Neural cell (in vitro differentiated cells): ENCODE measurements at regions not wholly inside any gene's neighbourhood (a gene's known extent, or its start where the extent isn't known, plus 50 kb on each side); places are given as distances from the start of the nearest gene placed in this dataset.

ENCODE experiments used
- H2AFZ ChIP-seq: fragments of 200-600, 300-800 bp; sonication (generic), shearing (Covaris generic); 2 replicates; pipeline ENCODE4 v1.6.0; 2014; ENCODE audit warnings: low read depth, mild to moderate bottlenecking, antibody characterized with exemption, low read length, moderate library complexity
- H3F3A ChIP-seq: fragments of 200-600 bp; shearing (Covaris generic); 2 replicates; pipeline ENCODE4 v1.6.1; 2016; ENCODE audit warnings: mild to moderate bottlenecking, moderate library complexity, mixed read lengths, antibody characterized with exemption, low read length; ENCODE audit not compliant: insufficient read depth, poor library complexity, severe bottlenecking
- H3K27ac ChIP-seq: fragments of 200-600, 300-800 bp; sonication (generic), shearing (Covaris generic); 2 replicates; pipeline ENCODE4 v1.5.1; 2014; ENCODE audit warnings: mild to moderate bottlenecking, low read length, moderate library complexity
- H3K27me3 ChIP-seq: fragments of 300-800, 200-600 bp; sonication (generic), shearing (Covaris generic); 2 replicates; pipeline ENCODE4 v1.6.0; 2014; ENCODE audit warnings: mild to moderate bottlenecking, low read depth, low read length, moderate library complexity; ENCODE audit not compliant: insufficient read depth
- H3K36me3 ChIP-seq: fragments of 300-800, 200-600 bp; sonication (generic), shearing (Covaris generic); 2 replicates; pipeline ENCODE4 v1.5.1; 2014; ENCODE audit warnings: mild to moderate bottlenecking, antibody characterized with exemption, low read length, moderate library complexity; ENCODE audit not compliant: insufficient read depth
- H3K4me2 ChIP-seq: fragments of 300-800, 200-600 bp; sonication (generic), shearing (Covaris generic); 2 replicates; pipeline ENCODE4 v1.6.0; 2014; ENCODE audit warnings: mild to moderate bottlenecking, low read length
- H3K4me3 ChIP-seq: fragments of 300-800, 200-600 bp; sonication (generic), shearing (Covaris generic); 2 replicates; pipeline ENCODE4 v1.5.1; 2014; ENCODE audit warnings: mild to moderate bottlenecking, low read length, moderate library complexity
- H3K79me2 ChIP-seq: fragments of 200-600 bp; shearing (Covaris generic); replicated peaks from 2 replicates; pipeline ENCODE4 v1.6.0; 2014; ENCODE audit warnings: mild to moderate bottlenecking, low read length, moderate library complexity; ENCODE audit not compliant: insufficient read depth
- H3K9ac ChIP-seq: fragments of 300-800, 200-600 bp; sonication (generic), shearing (Covaris generic); 2 replicates; pipeline ENCODE4 v1.6.1; 2016; ENCODE audit warnings: mild to moderate bottlenecking, low read length, mixed read lengths
- H3K9me2 ChIP-seq: fragments of 200-600 bp; shearing (Covaris generic); 2 replicates; pipeline ENCODE4 v1.6.1; 2016; ENCODE audit warnings: mild to moderate bottlenecking, low read length, mixed read lengths; ENCODE audit not compliant: insufficient read depth
- H3K9me3 ChIP-seq: fragments of 200-600, 300-800 bp; sonication (generic), shearing (Covaris generic); 2 replicates; pipeline ENCODE4 v1.6.1; 2016; ENCODE audit warnings: mild to moderate bottlenecking, mixed run types, low read length, moderate library complexity, mixed read lengths
- H4K20me1 ChIP-seq: fragments of 200-600 bp; shearing (Covaris generic); 2 replicates; pipeline ENCODE4 v1.6.1; 2016; ENCODE audit warnings: mild to moderate bottlenecking, mixed run types; ENCODE audit not compliant: insufficient read depth
- EP300 ChIP-seq: fragments of 450-650 bp; conservative IDR thresholded peaks from 2 replicates; pipeline ENCODE4 v1.6.1; 2014; ENCODE audit warnings: antibody characterized with exemption, mild to moderate bottlenecking, moderate library complexity; ENCODE audit not compliant: poor library complexity, severe bottlenecking
- EZH2 ChIP-seq: fragments of 200-600, 300-800 bp; shearing (Covaris generic), sonication (generic); IDR thresholded peaks from 2 replicates; pipeline ENCODE4 v1.6.1; 2014; ENCODE audit warnings: antibody characterized with exemption, low read length, borderline replicate concordance, mild to moderate bottlenecking; ENCODE audit not compliant: insufficient read depth, poor library complexity, severe bottlenecking
- MXI1 ChIP-seq: fragments of 450-650 bp; conservative IDR thresholded peaks from 2 replicates; pipeline ENCODE4 v1.6.1; 2014; ENCODE audit warnings: antibody characterized with exemption, mild to moderate bottlenecking; ENCODE audit not compliant: poor library complexity, severe bottlenecking
- POLR2AphosphoS5 ChIP-seq: IDR thresholded peaks from 2 replicates; pipeline ENCODE4 v1.6.1; 2012
- RAD21 ChIP-seq: fragments of 450-650 bp; conservative IDR thresholded peaks from 2 replicates; pipeline ENCODE4 v1.6.1; 2014; ENCODE audit warnings: antibody characterized with exemption, mild to moderate bottlenecking, moderate library complexity
- SMC3 ChIP-seq: fragments of 450-650 bp; conservative IDR thresholded peaks from 2 replicates; pipeline ENCODE4 v1.6.1; 2014; ENCODE audit warnings: antibody characterized with exemption, mild to moderate bottlenecking, moderate library complexity; ENCODE audit not compliant: poor library complexity
- TAF1 ChIP-seq: IDR thresholded peaks from 2 replicates; pipeline ENCODE4 v1.6.1; 2012; ENCODE audit warnings: low read depth
- TF ChIP-seq, protein P1 (sequence below): fragments of 450-650 bp; IDR thresholded peaks from 2 replicates; pipeline ENCODE4 v1.5.1; 2014; ENCODE audit warnings: antibody characterized with exemption, mild to moderate bottlenecking, moderate library complexity; ENCODE audit not compliant: poor library complexity, severe bottlenecking
- TF ChIP-seq, protein P2 (sequence below): IDR thresholded peaks from 2 replicates; pipeline ENCODE4 v1.6.1; 2012; ENCODE audit warnings: borderline replicate concordance

- Histone ChIP-seq H3K4me3 (no peak overlapping the region), H3K9me2 (no peaks in the 10 kb centered on the region), H3K27me3 (no peaks in the 10 kb centered on the region), H2AFZ (no peak overlapping the region), H3K9me3 (no peaks in the 10 kb centered on the region), H3K27ac (no peak overlapping the region), H3F3A (no peaks in the 10 kb centered on the region), H3K36me3 (no peaks in the 10 kb centered on the region), H3K4me2 (no peak overlapping the region), H3K9ac (no peak overlapping the region), H4K20me1 (no peaks in the 10 kb centered on the region), H3K79me2 (no peaks in the 10 kb centered on the region)
- TF ChIP-seq MXI1 (no peak), POLR2AphosphoS5 (no peak), EZH2 (no peak), EP300 (no peak), TAF1 (no peak), SMC3 (no peak), RAD21 (no peak)
- TF ChIP-seq, protein P1, sequence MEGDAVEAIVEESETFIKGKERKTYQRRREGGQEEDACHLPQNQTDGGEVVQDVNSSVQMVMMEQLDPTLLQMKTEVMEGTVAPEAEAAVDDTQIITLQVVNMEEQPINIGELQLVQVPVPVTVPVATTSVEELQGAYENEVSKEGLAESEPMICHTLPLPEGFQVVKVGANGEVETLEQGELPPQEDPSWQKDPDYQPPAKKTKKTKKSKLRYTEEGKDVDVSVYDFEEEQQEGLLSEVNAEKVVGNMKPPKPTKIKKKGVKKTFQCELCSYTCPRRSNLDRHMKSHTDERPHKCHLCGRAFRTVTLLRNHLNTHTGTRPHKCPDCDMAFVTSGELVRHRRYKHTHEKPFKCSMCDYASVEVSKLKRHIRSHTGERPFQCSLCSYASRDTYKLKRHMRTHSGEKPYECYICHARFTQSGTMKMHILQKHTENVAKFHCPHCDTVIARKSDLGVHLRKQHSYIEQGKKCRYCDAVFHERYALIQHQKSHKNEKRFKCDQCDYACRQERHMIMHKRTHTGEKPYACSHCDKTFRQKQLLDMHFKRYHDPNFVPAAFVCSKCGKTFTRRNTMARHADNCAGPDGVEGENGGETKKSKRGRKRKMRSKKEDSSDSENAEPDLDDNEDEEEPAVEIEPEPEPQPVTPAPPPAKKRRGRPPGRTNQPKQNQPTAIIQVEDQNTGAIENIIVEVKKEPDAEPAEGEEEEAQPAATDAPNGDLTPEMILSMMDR = no peak
- TF ChIP-seq, protein P2, sequence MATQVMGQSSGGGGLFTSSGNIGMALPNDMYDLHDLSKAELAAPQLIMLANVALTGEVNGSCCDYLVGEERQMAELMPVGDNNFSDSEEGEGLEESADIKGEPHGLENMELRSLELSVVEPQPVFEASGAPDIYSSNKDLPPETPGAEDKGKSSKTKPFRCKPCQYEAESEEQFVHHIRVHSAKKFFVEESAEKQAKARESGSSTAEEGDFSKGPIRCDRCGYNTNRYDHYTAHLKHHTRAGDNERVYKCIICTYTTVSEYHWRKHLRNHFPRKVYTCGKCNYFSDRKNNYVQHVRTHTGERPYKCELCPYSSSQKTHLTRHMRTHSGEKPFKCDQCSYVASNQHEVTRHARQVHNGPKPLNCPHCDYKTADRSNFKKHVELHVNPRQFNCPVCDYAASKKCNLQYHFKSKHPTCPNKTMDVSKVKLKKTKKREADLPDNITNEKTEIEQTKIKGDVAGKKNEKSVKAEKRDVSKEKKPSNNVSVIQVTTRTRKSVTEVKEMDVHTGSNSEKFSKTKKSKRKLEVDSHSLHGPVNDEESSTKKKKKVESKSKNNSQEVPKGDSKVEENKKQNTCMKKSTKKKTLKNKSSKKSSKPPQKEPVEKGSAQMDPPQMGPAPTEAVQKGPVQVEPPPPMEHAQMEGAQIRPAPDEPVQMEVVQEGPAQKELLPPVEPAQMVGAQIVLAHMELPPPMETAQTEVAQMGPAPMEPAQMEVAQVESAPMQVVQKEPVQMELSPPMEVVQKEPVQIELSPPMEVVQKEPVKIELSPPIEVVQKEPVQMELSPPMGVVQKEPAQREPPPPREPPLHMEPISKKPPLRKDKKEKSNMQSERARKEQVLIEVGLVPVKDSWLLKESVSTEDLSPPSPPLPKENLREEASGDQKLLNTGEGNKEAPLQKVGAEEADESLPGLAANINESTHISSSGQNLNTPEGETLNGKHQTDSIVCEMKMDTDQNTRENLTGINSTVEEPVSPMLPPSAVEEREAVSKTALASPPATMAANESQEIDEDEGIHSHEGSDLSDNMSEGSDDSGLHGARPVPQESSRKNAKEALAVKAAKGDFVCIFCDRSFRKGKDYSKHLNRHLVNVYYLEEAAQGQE = no peak
These were observed 819.5 kb upstream of the ADGRB3 start for GRCh38 chr6:67815623-67816022.

GRCh38 chr6:67814262-67814661, 820.8 kb upstream of the ADGRB3 start:
- H3K27ac ChIP-seq = no peak overlapping the region
- H2AFZ ChIP-seq = no peak overlapping the region
- no peaks in the 10 kb centered on the region for H4K20me1 ChIP-seq
- no peaks in the 10 kb centered on the region for H3K9me2 ChIP-seq
- no peaks in the 10 kb centered on the region for H3K27me3 ChIP-seq
- H3K4me2 ChIP-seq = no peak overlapping the region
- H3K36me3 ChIP-seq = no peaks in the 10 kb centered on the region
- no peaks in the 10 kb centered on the region for H3K9me3 ChIP-seq
- no peaks in the 10 kb centered on the region for H3K79me2 ChIP-seq
- H3K4me3 ChIP-seq = no peak overlapping the region
- TF ChIP-seq, protein P1 = no peak
- TF ChIP-seq EP300 = no peak
- no peak for TF ChIP-seq POLR2AphosphoS5
- no peak for TF ChIP-seq TAF1
- TF ChIP-seq, protein P2 = no peak
- TF ChIP-seq MXI1 = no peak
- TF ChIP-seq SMC3 = no peak
- no peak for TF ChIP-seq RAD21
- no peak for TF ChIP-seq EZH2
- no peak overlapping the region for H3K9ac ChIP-seq
- H3F3A ChIP-seq = no peaks in the 10 kb centered on the region
